ENCODE measurements at regions not wholly inside any gene's neighbourhood (a gene's known extent, or its start where the extent isn't known, plus 50 kb on each side); places are given as distances from the start of the nearest gene placed in this dataset.

GRCh38 chr5:73284985-73285384, 112.0 kb downstream of the TMEM174 start:
- peak overlapping the region; percentile 10; the same call in 1 of the 2 replicates for H3K27ac ChIP-seq
- TF ChIP-seq CTCF (conservative IDR thresholded peaks at IDR 0.05) (no peak), ZFX (IDR thresholded peaks at IDR 0.05) (no peak)

DNA sequence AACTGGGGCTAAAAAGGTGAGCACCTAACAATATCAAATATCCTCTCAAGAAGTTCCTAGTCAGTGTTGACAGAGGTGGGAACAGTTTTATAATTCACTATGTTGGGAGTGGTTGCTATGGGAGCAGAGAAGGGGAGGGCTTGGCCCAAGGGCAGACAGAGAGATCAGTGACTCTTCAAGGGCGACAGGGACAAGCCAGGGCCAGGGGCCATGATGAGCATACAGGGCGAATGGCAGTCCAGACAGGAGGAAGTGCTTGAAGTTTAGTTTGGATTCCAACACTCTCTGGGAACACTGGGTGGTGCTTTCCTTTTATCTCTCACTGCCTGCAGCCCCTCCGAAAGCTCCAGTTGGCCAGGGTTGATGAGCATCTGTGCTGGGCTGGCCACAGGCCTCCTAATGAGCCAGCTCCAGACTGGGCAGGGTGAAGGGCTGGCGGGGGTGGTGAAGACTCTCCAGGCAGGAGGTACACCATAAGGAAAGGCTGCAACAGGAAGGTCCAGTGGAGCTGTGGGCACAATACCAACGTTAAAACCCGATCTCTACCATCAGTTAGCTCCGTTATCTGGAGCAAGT, 111.3 kb downstream of the TMEM174 start:
- TF ChIP-seq CTCF (conservative IDR thresholded peaks at IDR 0.05) = no peak
- TF ChIP-seq ZFX (IDR thresholded peaks at IDR 0.05) = no peak
- H3K27ac ChIP-seq = peak overlapping the region; percentile 10

- H3K27ac ChIP-seq = peak overlapping the region; percentile 68; the same call in 1 of the 2 replicates
- TF ChIP-seq CTCF (conservative IDR thresholded peaks at IDR 0.05) (no peak), ZFX (IDR thresholded peaks at IDR 0.05) (no peak)
Measured at GRCh38 chr5:73282923-73283322, 109.9 kb downstream of the TMEM174 start.

DNA sequence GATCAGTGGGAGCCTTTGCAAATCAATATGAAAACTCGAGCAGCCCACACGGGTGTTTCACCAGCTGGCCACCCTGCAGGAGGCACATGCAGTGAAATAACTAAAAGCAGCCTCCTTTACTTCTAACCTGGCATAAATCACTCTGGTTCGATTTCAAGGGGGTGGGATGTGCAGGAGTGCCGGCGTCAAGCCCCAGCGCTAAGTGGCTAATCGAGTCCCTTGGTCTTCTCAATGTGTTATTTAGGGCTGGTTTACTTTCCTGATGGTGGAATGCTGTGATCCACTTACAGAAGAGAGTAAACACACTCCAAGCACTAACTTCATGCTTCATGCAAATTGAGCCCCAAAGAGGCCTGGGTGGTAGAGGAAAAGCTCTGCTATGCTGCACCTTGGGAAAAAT, 109.4 kb downstream of the TMEM174 start:
- peak overlapping the region; percentile 68 for H3K27ac ChIP-seq
- TF ChIP-seq CTCF (conservative IDR thresholded peaks at IDR 0.05) (no peak), ZFX (IDR thresholded peaks at IDR 0.05) (no peak)

GRCh38 chr5:73280821-73281746, 108.1 kb downstream of the TMEM174 start:
- TF ChIP-seq ZFX (IDR thresholded peaks at IDR 0.05) (no peak), CTCF (conservative IDR thresholded peaks at IDR 0.05) (no peak)
- peak overlapping the region; percentile 72 for H3K27ac ChIP-seq

GRCh38 chr5:73280386-73280785, 107.4 kb downstream of the TMEM174 start:
- TF ChIP-seq CTCF (conservative IDR thresholded peaks at IDR 0.05) (no peak), ZFX (IDR thresholded peaks at IDR 0.05) (no peak)
- H3K27ac ChIP-seq = peak overlapping the region; percentile 72

GRCh38 chr5:73279805-73280204, 106.8 kb downstream of the TMEM174 start:
- no peak overlapping the region for H3K27ac ChIP-seq
- TF ChIP-seq CTCF (conservative IDR thresholded peaks at IDR 0.05) (no peak), ZFX (IDR thresholded peaks at IDR 0.05) (no peak)
